GM12801 (cell line): ENCODE measurements at regions not wholly inside any gene's neighbourhood (a gene's known extent, or its start where the extent isn't known, plus 50 kb on each side); places are given as distances from the start of the nearest gene placed in this dataset.

ENCODE experiments used
- TF ChIP-seq, protein P1 (sequence below): IDR thresholded peaks from one replicate; pipeline ENCODE4 v1.5.1; 2011; ENCODE audit warnings: control low read depth; ENCODE audit not compliant: insufficient read length; ENCODE audit errors: extremely low read depth

DNA sequence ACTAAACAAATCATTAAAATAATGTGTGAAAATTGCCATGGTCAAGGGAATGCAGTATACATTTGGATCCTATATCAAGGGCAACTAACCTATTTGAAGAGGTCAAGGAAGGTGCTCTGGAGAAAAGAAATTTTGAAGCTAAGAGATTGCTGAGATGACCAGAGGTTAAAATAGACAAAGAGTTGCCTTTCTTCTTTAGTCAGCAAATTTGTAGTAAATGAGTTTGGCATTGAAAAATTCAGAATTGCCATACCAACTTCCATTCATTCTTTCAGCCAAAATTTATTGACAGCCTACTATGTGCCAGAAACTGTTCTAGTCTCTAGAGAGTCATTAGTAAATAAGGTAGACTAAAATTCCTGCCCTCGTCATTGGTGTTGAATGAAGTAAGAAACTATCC is 396.2 kb downstream of the BCL11A start:
- TF ChIP-seq, protein P1, sequence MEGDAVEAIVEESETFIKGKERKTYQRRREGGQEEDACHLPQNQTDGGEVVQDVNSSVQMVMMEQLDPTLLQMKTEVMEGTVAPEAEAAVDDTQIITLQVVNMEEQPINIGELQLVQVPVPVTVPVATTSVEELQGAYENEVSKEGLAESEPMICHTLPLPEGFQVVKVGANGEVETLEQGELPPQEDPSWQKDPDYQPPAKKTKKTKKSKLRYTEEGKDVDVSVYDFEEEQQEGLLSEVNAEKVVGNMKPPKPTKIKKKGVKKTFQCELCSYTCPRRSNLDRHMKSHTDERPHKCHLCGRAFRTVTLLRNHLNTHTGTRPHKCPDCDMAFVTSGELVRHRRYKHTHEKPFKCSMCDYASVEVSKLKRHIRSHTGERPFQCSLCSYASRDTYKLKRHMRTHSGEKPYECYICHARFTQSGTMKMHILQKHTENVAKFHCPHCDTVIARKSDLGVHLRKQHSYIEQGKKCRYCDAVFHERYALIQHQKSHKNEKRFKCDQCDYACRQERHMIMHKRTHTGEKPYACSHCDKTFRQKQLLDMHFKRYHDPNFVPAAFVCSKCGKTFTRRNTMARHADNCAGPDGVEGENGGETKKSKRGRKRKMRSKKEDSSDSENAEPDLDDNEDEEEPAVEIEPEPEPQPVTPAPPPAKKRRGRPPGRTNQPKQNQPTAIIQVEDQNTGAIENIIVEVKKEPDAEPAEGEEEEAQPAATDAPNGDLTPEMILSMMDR, result no peak

DNA sequence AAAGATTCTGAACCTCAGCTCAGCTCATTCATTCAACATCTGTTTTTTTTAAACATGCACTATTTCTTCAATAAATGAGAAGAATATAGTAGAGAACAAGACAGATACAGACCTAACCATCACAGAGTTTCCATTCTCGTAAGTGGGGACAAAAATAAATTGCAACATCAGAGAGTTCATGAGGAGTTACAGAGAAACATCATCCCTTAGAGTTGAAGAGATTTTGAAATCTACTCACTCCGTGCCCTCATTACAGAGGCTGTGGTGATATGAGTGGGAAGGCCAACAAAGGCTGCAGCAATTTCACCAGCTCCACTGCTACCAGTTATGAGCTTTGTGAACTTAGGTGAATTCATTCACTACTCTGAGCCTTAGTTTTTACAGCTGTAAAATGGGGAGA is 399.3 kb downstream of the BCL11A start:
- TF ChIP-seq, protein P1, result no peak

DNA sequence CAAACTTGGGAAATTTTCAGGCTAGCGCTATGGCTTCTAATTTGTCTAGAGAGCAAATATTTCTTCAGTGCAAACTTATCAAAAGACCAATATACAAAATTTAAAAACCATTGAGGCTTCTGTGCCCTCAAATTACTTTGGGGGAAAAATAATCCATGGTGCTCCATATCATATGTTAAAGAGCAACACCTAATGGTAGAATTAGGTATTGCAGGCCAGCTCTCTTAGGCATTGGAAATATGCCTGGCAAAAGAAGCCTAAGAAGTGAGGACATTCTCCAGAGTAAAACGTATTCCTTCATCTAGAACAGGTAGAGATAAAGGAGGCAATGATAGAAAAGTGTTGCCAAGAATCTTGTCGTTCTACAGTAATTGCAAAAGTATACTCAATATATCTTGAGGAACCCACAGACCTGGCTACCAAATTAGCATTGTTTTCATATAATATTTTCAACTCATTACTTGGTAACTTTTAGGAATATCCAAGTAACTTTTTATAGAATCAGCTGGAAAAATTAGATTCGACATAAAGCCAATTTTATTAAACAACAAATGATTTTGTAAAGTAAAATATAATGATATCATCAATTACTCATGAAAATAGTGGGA is 401.1 kb downstream of the BCL11A start:
- TF ChIP-seq, protein P1, result peak; percentile 91

DNA sequence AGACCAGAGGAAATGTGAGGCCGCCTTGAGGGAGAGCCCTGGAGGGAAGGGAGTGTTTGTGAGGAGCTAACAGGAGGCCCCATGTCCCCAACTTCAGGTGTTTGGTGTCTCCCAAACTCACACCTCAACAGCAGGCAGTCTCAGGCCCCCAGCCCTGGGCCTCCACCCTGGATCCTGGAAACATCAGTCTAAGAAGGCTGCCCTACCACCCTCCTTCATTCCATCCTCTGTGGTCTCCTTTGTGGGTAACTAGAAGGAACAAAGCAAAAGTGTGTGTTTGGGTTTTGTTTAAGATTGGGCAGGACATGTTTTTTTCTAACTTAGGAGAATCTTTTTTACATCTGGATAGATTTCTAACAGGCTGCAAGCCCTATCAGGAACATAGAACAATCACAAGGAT is 404.3 kb downstream of the BCL11A start:
- TF ChIP-seq, protein P1, result no peak

DNA sequence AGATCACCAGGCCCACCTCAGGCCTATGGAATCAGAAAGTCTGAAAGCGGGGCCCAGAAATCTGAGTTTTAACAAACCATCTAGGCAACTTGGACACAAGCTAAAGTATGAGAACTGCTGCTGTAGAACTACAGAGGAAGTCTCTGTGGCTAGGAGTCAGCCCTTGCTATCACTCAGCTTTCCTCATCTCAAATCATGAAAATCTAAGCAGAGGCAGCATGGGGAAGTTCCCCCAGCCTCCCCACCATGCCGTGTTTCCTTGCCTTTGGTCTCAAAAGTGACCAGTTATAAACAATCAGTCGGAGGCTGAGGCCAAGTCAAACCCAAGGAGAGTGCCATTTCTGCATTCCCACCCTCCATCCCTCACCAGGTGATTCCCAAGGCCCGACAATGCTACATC is 404.7 kb downstream of the BCL11A start:
- TF ChIP-seq, protein P1, result no peak

DNA sequence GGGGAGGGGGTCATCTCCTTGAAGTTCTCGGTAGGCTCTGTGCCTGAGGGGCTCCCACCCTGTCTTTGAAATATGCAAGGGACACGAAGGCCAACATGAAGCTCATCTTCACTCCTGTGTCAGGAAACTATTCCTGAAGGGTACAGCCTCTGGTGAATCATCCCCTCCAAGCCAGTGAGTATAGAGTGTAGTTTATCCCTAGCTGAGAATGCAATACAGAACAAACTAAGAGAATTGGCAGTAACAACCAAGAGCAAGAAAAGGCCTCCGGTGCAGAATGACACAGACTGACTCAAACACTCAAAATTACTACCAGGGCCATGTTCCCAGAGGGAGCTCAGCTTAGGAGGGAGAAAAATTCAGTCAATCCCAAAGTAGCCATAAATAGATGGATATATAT is 413.3 kb downstream of the BCL11A start:
- TF ChIP-seq, protein P1, result no peak

DNA sequence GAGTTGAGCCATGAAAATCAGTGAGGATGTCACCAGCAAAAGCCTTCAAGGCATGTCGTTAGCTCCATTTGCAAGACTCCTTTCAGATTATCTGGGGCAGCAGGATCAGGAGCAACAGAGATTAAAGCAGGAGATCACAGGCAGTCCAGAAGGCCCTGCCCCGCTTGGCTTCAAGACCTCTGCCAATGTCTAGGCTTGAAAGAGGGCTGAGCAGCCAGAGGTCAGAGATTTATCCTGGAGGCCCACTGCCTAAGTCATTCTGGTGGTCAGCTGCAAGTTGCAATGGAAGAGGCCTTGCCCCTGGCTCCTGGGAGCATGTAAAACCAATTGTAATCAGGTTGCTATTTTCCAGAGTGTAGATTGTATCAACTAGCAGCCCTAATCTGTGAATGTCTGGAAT is 416.5 kb downstream of the BCL11A start:
- TF ChIP-seq, protein P1, result no peak

DNA sequence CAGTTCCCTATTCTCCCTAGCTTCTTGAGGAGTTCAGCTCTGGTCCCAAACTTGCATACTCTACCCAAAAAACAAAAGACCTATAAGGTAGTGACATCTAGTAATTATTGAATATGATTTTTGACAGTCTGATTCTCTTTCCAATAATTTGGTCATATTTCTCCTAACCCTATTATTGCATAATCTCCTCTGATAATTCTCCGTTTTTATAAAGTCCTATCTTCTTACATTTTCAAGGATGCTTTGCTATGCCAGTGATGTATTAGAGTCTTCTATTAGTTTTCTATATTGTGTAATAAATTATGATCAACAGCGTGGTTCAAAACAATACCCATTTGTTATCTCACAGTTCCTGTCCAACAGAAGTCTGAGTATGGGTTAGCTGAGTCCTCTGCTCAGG is 426.3 kb downstream of the BCL11A start:
- TF ChIP-seq, protein P1, result no peak
